HG02623 (cell line): ENCODE measurements at regions not wholly inside any gene's neighbourhood (a gene's known extent, or its start where the extent isn't known, plus 50 kb on each side); places are given as distances from the start of the nearest gene placed in this dataset.

ENCODE experiments used
- ATAC-seq: cut with Tn5 transposase; IDR thresholded peaks from one replicate; pipeline ENCODE4 v1.9.1; 2021; ENCODE audit warnings: moderate library complexity; ENCODE audit not compliant: unreplicated experiment

DNA sequence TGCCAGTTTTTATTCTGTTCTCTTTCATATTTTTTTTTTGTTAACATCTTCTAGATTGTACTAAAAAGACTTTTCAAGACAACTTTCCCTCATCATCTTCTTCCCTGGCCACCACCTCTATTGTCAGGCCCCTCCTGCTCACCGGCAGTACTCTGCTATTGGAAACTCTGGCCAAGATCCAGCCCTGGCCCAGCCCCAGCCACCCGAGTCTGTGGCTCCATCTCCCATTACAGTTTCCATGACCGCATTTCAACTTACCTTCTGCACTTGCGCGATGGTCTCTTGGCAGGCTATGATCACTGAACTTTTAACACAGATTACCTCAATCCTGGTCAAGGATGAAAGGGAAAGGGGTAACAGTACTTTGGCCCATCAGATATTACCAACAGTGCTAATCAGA, 137.7 kb upstream of the POM121L12 start:
- no peak for ATAC-seq

DNA sequence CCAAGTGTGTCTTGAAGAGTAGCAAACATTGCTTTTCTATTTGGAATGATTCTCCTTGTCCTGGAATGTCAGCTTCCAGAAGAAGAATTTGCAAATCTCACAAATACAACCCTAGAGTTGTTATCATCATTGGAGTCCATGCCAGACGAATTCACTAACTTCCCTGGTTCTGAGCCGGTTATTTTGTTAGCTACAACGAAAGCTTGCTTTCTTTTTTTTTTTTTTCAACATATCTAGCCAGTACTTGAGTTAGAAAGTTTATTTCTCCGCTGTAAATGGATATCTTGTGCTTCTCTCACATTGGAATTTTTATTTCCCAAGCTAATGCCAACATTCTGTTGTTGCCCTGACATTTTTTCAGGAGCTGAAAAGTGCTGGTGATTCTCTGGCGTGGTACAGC, 138.1 kb upstream of the POM121L12 start:
- no peak for ATAC-seq

DNA sequence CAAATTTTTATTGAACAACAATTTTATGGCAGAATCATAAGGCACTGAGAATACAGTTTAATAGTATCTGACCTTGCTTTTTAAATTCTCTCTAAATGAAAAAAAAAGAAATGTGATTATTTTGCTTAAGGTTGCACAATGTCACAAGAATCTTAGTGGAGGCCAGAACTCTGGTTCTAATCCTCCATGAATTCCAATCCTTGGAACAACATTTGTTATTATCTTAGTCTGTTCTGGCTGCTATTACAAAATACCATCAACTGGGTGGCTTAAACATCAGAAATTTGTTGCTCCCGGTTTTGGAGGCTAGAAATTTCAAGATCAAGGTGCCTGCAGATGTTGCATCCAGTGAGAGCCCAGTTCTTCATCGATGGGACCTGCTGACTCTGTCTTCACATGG, 158.2 kb upstream of the POM121L12 start:
- no peak for ATAC-seq

DNA sequence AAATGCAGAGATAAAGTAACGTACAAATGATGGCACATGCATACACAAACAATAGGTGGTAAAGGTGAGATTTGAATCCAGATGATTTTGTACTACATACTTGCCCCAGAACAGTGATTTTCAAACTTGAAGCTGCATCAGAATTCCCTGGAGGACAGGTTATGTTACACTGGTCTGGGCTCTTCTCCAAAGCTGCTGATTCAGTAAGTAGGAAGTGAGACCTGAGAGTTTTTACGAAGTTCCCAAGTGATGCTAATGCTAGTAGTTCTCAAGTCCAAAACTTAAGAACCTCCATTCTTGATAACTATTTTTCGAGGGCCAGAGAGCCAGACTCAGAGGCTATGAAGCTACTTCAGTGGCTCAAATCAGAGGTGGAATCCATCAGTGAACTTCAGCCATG, 159.0 kb upstream of the POM121L12 start:
- no peak for ATAC-seq

DNA sequence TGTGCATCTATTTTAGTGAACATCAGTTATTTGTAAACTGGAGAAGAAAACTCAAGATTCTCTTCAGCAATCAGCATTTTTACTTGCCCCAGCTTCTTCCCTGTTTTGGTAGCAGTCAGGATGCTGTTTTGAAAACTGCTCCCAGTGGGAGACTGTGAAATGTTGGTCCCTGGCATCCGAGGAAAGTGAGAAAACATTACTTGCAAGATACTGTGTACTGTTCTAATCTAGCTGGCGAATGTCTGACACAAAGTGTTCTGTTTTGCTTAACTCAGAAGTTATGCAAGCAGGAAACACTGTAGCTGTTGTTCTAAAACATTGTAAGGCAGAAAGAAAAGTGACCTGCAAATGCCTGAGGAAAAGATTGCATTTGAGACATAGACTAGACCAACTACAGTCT, 171.8 kb upstream of the POM121L12 start:
- no peak for ATAC-seq

DNA sequence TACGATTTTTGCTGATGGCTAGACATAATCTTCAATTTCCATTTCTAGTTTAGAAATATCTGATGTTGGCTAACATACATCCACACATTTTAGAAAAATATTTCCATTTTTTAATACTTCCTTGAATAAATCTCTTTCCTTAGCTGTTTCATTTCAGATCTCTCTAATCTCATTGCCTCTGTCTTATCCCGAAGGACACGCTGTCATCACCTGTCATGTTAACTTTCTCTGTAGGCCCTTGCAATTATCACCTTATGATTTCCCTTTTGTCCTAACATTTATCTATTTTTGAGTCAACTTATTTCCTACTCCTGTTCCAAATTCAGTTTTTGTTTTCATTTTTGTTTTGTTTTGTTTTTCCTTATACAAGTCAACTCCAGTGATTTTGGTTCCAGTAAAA, 173.1 kb upstream of the POM121L12 start:
- ATAC-seq = no peak

DNA sequence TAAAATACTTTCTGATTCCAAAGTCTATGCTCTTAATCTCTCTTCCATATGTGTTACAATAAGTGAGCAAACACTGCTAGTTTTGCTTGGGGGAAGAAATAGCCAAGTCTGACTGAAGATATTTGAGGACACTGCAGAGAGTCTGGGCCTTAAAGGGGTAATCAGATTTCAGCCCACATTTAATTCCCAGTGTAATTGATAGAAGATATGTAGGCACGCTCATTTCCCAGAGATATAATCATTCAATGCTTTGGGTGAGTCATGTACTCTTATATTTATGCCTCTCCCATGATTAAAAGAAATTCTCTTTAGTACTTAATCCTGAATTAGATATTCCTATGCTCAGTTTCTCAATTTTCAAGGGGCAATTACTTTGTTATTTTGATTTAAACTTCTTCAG, 178.1 kb upstream of the POM121L12 start:
- ATAC-seq = no peak

DNA sequence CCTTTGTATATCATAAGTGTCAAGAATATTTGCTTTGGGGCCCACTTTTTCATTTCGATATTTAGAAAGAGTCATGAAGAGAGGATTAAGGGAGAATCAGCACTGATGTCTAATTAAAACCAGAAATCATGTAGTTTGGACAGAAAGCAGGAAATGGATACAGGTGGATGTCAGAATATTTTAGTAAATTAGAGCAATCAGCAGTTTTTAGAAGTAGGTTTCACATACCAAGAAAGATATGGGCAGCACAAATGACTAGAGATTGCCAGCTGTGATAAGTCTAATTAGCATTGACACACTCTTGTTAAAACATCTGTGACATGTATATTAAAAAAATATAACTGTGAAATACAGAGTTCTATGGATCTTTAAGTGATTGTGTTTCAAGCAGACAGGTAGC, 180.8 kb upstream of the POM121L12 start:
- ATAC-seq = no peak

DNA sequence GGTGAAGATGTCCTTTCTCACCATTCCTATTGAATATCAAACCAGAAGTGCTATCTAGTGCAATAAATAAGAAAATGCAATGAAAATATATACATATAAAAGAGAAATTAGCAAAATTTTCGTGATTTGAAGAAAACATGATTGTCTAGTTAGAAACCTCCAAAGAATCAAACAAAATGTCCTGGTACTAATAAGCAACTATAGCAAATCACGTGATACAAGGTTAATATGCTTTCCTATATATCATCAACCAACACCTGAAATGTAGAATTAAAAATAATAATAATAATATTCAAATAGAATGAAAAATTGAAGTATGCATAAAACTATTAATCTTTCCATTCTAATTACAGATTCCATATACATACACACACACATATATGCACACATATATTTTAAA, 183.9 kb upstream of the POM121L12 start:
- ATAC-seq = no peak

DNA sequence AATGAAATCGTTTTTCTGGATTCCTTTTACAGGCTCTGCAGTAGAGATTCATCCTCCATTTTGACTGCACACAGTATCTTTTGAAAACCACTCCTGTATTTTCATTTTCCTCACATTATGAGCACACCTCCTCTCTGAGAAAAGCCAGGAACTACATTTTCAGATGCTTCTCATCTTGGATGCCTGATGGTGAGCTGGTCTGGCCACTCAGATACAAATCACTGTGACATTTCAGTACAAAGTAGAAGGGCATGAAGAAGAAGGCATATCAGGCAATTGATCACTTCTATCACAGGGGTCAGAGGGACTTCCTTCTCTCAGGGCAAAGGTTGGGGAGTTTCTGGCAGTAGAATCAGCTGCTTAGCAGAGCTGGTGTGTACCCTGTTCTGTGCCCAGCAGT, 192.0 kb upstream of the POM121L12 start:
- no peak for ATAC-seq

DNA sequence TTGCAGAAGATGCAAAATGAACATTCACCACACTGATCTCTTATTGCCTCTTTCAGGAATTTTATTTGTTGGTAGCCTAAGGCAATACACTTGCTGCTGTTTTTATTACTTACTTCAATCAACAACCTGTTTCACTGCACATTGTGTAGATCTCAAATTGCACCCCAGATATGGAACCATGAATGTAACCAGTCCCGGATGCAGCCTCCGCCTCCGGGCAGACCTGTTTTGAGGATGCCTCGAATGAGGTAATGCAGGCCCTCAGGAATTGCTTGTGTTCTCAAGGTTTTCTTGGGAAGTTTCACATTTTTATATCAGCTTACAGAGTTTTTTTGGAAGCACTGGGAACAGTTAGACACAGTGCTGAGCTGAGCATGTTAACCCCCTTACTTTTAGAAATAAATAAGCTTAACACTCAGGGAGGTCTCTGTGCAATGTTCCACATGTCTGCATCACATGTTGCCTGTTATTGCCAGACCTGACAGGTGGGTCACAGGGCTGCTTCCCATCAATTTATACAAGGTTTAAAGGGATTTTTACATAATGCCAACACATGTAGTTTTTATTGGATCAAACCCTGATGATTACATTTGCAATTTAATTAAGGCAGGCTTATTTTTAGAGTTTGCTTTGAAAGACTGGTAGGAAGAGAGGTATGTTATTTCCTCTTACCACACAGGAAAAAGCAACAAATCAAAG, 193.1 kb upstream of the POM121L12 start:
- no peak for ATAC-seq

DNA sequence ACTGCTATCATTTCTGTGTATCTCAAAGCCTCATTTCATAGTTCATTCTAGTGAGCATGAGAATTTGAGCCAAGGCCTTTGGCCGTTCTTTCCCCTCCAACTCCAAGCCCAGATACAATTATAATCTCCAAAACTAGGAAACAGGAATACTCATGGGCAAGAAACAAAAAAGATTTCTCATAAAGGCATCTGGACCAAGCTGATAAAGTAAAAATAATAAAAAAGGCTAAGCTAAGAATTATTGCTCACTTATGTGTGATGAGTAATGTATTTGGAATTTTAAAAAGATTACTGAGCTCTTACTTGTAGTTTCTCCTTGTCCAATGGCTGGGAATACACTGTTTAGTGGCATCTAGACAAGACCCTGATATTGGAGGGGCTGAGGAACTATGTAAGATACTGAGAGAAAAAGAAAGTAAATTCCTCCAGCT, 196.4 kb upstream of the POM121L12 start:
- ATAC-seq = no peak

DNA sequence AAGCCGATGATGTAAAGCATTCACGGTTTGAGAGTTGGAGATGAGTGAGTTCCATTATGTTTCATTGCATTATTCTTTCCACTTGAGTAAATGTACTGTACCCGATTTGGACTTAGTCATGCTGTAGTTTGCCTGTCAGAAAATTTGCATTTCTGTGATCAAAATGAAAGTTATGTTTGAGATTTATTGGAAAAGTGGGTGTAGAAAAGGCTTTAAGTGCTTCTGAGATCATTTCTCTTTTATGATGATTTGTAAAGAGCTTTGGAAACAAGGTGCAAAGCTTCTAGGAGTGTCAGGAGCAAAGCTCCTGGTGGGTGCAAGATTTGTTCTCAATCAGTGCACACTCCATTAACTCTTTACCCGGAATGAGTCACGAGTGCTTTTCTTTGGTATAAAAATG, 204.1 kb upstream of the POM121L12 start:
- ATAC-seq = no peak

DNA sequence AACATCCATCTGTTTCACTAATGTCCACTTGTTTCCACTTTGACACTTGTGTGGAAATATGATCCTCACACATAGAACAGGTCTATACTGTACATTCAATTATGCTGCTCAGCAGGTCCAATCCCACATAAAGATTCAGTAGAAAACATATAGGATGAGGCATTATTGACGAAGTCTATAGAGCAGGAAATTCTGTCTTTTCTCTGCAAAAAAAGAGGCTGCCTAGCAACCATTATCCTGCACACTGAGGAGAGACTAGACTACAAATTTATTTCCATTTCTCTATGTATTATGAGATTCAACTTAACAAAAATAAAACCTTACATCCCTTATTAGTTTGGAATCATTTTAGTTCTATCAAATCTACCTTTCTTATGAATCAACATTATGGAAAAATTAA, 204.6 kb upstream of the POM121L12 start:
- ATAC-seq = no peak

DNA sequence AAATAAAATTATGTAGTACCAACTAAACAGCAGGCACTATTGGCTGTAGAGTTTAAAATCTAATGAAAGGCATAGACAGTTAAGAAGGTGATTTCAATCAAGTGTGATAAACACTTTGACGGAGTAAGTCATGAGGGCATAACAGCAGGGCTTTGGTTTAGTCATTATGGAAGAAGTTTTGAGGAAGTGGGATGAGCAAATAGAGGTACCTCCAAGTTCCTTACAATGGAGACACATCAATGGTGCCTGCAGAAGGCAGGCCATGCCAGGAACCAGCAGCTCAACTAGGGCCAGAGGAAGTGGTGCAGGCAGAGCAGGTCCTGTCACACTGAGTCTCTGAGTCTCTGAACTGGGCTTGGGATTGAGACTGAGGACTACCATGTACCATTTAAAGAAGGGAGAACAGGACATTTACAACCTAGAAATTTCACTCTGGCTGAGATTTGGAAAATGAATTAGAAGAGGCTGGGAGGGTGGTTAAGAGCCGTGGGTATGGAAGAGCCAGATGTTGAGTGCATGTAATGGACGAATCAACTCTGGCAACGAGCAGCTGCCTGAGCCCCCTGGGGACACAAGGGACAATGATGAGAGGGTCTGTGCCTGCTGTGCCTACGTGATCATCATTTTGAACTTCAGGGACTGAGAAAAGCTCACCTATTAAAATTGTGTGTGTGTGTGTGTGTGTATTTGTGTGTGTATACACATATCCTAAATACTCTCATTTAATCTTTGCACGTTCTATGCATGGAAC, 208.7 kb upstream of the POM121L12 start:
- ATAC-seq = no peak

DNA sequence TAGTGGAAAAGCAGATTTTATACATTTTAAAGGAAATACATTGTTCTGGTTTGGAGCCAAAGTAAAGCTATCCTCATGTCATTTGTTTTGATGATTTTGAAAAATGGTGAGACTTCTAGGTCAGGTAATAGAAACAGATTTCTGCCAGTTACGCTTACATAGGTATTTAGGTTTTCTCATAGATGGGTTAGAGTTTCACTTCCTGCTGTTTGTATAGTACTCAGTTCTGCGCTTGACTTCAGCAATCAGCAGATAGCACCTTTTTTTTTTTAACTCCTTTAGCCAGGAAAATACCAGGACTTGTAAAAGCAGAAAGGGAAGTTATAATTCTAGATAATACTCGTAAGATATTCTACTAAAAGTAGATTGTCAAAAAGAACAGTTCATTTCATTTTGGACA, 209.8 kb upstream of the POM121L12 start:
- ATAC-seq = no peak

DNA sequence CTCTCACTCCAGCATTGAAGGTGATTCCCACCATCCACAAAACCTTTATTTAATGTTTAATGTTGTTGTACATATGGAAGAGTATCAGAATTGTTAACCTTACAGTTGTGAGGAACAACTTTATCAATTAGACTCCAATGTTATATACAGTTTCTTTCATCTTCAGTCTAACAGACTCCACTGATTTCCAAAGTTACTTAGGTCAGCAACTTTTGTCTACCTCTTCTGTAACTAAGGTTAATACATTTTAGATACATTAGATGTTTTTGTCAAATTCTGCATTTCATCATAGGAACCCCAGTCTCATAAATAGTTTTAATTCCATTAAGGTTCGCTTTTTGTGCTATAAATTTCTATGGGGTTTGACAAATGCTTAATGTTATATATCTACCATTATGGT, 223.9 kb upstream of the POM121L12 start:
- no peak for ATAC-seq

DNA sequence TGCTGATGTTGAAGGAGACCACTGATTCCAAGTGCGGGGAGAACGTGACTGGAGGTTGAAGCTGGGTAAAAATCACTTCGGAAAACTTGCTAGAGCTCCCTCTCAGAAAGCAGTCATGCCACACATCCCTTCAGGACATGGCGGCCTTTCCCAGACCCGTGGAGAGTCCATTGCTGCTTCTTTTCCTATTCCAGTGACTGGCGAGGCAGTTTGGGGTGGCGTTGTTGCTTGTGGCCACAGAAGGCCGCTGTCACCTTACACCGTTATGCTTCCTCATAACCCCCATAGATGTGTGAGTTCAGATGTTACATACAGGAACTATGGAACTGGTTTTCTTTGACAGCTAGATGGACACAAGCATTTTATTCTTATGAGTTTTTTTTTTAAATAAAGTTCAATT, 235.6 kb upstream of the POM121L12 start:
- ATAC-seq = no peak

DNA sequence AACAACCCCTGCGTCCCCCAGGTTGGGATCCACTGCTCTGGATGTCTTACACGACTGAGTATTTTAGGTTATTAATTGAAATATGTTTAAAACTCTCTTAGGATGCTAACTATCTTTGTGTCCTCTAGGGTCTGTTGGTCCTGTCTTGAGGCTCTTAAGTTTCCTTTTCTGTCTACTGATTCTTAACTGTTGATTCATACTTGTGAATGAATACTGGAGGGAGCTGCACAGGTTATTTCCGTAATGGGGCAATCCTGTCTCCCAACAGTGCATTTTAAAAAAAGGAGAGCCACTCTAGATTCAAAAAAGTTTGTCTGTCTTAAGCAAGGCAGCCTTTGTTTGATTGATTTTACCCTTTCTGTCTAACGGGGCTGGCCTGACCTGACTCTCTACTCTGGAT, 237.6 kb upstream of the POM121L12 start:
- no peak for ATAC-seq

DNA sequence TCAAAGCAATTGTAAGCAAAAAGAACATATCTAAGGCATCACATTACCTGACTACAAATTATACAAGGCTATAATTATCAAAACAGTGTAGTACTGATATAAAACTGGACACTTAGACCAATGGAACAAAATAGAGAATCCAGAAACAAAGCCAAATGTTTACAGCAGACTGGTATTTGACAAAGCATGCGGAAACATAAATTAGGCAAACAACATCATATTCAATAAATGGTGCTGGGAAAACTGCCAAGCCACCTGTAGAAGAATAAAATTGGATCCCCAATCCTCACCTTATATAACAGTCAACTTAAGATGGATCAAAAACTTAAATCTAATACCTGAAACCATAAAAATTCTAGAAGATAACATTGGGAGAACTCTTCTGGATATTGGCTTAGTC, 240.8 kb upstream of the POM121L12 start:
- no peak for ATAC-seq

DNA sequence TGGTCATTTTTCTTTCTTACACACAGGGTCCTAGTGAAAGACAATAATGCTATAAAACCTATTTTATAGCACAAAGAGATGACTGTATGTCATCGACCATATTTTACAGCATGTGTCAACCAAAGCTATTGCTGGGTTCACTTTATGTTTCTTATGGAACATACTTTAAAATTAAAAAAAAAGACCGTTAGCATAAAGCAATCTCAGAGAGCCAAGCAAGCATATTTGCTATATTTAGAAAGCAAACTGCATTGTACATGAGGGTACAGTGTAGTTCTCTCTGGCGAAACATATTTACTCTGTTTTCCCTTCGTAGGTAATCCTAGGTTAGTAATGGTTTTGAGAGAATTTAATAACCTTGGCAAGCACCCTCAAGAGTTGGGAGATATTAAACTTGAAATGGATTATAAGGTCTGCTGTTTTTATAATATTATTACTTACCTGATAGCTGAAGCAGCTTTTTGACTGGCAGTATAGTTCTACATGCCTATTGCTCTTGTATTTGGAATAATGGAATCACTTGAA, 244.2 kb upstream of the POM121L12 start:
- no peak for ATAC-seq

DNA sequence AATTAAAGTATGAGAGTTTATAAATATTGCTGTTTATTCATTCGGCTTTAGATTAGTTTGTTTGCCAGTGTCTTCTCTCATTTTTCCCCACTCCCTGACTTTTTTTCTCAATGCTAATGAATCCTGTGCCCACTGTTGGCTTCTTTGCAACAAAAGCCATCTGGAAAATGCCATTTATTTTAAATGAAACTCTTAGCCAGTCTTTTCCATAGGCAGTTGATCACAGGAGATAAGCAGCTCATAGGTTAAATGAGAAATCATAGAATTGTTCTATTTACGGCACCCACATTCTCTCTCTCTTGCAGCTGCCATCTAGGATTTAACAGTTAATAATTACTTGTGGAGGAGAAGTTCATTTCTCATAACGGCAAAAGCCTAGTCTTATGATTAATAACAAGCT, 249.3 kb upstream of the POM121L12 start:
- ATAC-seq = no peak

DNA sequence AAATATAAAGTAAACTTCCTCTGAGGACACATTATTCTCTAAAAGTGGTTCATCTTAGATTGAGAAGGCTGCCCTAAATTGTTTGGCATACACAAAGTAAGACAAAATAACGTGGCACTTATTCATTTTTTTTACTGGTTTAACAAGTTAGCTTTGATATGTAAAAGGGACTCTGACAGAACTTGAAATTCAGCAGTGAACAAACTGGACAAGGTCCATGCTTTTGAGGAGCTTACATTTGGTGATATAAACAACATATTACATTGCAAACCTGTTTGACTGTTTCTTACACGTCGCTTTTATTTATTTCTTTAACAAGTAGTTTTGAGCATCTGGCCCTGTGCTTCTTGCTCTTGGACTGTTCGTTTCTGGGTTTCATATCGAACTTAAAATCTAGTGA, 253.1 kb upstream of the POM121L12 start:
- no peak for ATAC-seq
